ENCODE measurements at regions not wholly inside any gene's neighbourhood (a gene's known extent, or its start where the extent isn't known, plus 50 kb on each side); places are given as distances from the start of the nearest gene placed in this dataset.

GRCh38 chr2:58667137-58667774 is 426.1 kb upstream of the FANCL start:
- DNase-seq: no peak

- DNase-seq: no peak
Measured at GRCh38 chr2:58666323-58666970, 425.3 kb upstream of the FANCL start.

GRCh38 chr2:58665154-58665553 is 424.0 kb upstream of the FANCL start:
- DNase-seq: no peak

- no peak for DNase-seq
Measured at GRCh38 chr2:58664523-58665151, 423.5 kb upstream of the FANCL start.

GRCh38 chr2:58660046-58660445 is 418.9 kb upstream of the FANCL start:
- DNase-seq: no peak

GRCh38 chr2:58655152-58655551 is 414.0 kb upstream of the FANCL start:
- DNase-seq: no peak

- no peak for DNase-seq
Measured at GRCh38 chr2:58651930-58652329, 410.8 kb upstream of the FANCL start.

GRCh38 chr2:58650781-58651180 is 409.7 kb upstream of the FANCL start:
- DNase-seq: no peak

GRCh38 chr2:58649756-58650155 is 408.6 kb upstream of the FANCL start:
- no peak for DNase-seq

- DNase-seq: no peak
Measured at GRCh38 chr2:58645017-58645416, 403.9 kb upstream of the FANCL start.

GRCh38 chr2:58644451-58644850 is 403.3 kb upstream of the FANCL start:
- DNase-seq: no peak

GRCh38 chr2:58641001-58641400 is 399.9 kb upstream of the FANCL start:
- no peak for DNase-seq

GRCh38 chr2:58640042-58640441 is 398.9 kb upstream of the FANCL start:
- no peak for DNase-seq

GRCh38 chr2:58638256-58638805 is 397.2 kb upstream of the FANCL start:
- no peak for DNase-seq

GRCh38 chr2:58636872-58637271 is 395.7 kb upstream of the FANCL start:
- DNase-seq: no peak

- DNase-seq: no peak
Measured at GRCh38 chr2:58635801-58636375, 394.8 kb upstream of the FANCL start.

GRCh38 chr2:58634653-58635370 is 393.7 kb upstream of the FANCL start:
- no peak for DNase-seq

- no peak for DNase-seq
Measured at GRCh38 chr2:58633613-58634365, 392.7 kb upstream of the FANCL start.

GRCh38 chr2:58631986-58632385 is 390.9 kb upstream of the FANCL start:
- DNase-seq: no peak

GRCh38 chr2:58629545-58630119 is 388.5 kb upstream of the FANCL start:
- DNase-seq: no peak

GRCh38 chr2:58620896-58621295 is 379.8 kb upstream of the FANCL start:
- DNase-seq: no peak

- no peak for DNase-seq
Measured at GRCh38 chr2:58620093-58620492, 379.0 kb upstream of the FANCL start.
